A673 (cell line): ENCODE measurements at regions not wholly inside any gene's neighbourhood (a gene's known extent, or its start where the extent isn't known, plus 50 kb on each side); places are given as distances from the start of the nearest gene placed in this dataset.

ENCODE experiments used
- BruUV-seq: library from RNA; stranded (reverse); fragments of 400-500 nt; replicated peaks from 2 replicates; lab custom pipeline; 2021; lab: Mats Ljungman, UMichigan
- CTCF ChIA-PET: fragments of 300-600 bp; sonication (Branson Sonifier 250); formaldehyde crosslinking; loops from one replicate; lab custom pipeline; 2022; ENCODE audit warnings: antibody characterized with exemption; lab: Charles Lee
- POLR2A ChIA-PET: fragments of 300-600 bp; sonication (Branson Sonifier 250); formaldehyde crosslinking; loops from one replicate; lab custom pipeline; 2022; ENCODE audit warnings: antibody characterized with exemption; ENCODE audit not compliant: low non-redundant PET; lab: Charles Lee
- DNase-seq: peaks from one replicate; pipeline ENCODE4 v3.0.0-alpha.2; 2015; ENCODE audit warnings: low spot score
- H3K27ac ChIP-seq: fragments of 200-600 bp; sonication (generic); 2 replicates; pipeline ENCODE4 v1.5.1; 2016; ENCODE audit warnings: mixed run types, low read depth, mild to moderate bottlenecking, mixed read lengths, antibody characterized with exemption, low read length; ENCODE audit not compliant: poor library complexity, severe bottlenecking
- H3K27me3 ChIP-seq: fragments of 200-600 bp; sonication (generic); replicated peaks from 2 replicates; pipeline ENCODE4 v1.6.1; 2017; ENCODE audit warnings: mixed run types, low read depth, mild to moderate bottlenecking, mixed read lengths, antibody characterized with exemption, low read length; ENCODE audit not compliant: insufficient read depth, poor library complexity
- H3K36me3 ChIP-seq: fragments of 200-600 bp; sonication (generic); 2 replicates; pipeline ENCODE4 v1.6.1; 2016; ENCODE audit warnings: mixed run types, mild to moderate bottlenecking, mixed read lengths, antibody characterized with exemption, low read length; ENCODE audit not compliant: insufficient read depth, poor library complexity, severe bottlenecking
- H3K4me1 ChIP-seq: fragments of 200-600 bp; sonication (generic); 2 replicates; pipeline ENCODE4 v1.6.1; 2017; ENCODE audit warnings: mixed run types, mild to moderate bottlenecking, mixed read lengths, antibody characterized with exemption, low read length; ENCODE audit not compliant: insufficient read depth, poor library complexity, severe bottlenecking
- H3K4me3 ChIP-seq: fragments of 200-600 bp; sonication (generic); 2 replicates; pipeline ENCODE4 v1.5.1; 2016; ENCODE audit warnings: low read depth, mixed run types, mild to moderate bottlenecking, mixed read lengths, low read length; ENCODE audit not compliant: poor library complexity, severe bottlenecking
- H3K9me3 ChIP-seq: fragments of 200-600 bp; sonication (generic); 2 replicates; pipeline ENCODE4 v1.6.1; 2016; ENCODE audit warnings: mixed run types, low read depth, mild to moderate bottlenecking, mixed read lengths, antibody characterized with exemption, low read length; ENCODE audit not compliant: poor library complexity, severe bottlenecking
- EZH2 ChIP-seq: fragments of 200-600 bp; sonication (generic); IDR thresholded peaks from 2 replicates; pipeline ENCODE4 v1.6.1; 2017; ENCODE audit warnings: borderline replicate concordance, low read depth, mild to moderate bottlenecking, mixed read lengths, antibody characterized with exemption, low read length; ENCODE audit not compliant: poor library complexity, severe bottlenecking
- intact Hi-C: fragments of 100-400 bp; cut with micrococcal nuclease; formaldehyde crosslinking; loops from one replicate; pipeline ENCODE4 v1.10.0; 2022; ENCODE audit not compliant: unreplicated experiment
- TF ChIP-seq, protein P1 (sequence below): fragments of 300-800, 200-600 bp; sonication (generic); conservative IDR thresholded peaks from 2 replicates; pipeline ENCODE4 v1.5.1; 2017; ENCODE audit warnings: low read depth, mild to moderate bottlenecking, antibody characterized with exemption, low read length, moderate library complexity, mixed read lengths

DNA sequence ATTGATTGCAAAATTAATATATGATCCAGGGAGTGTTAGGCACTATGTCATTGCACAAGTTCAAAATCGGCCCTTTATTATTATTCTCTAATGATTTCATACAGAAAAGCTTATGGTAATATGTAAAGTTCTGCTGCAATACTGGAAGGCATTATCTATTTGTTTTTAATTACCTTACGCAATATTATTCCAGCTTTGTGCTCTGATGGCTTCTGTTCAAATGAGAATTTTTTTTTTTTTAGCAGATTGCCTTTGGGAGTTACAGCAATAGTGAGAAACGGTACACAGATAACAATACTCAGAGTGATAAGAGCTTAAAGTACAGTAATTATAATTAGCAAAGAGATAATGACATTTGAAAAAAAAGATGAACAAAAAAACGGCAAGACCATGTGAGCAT lies 602.2 kb upstream of the ALCAM start:
- Histone ChIP-seq H3K36me3 (no peaks in the 10 kb centered on the region), H3K9me3 (no peaks in the 10 kb centered on the region), H3K4me3 (no peak overlapping the region), H3K27me3 (no peaks in the 10 kb centered on the region), H3K27ac (no peak overlapping the region), H3K4me1 (peaks cover 28% of the 10 kb centered on the region)
- ChIA-PET CTCF (no interaction called here), POLR2A (no interaction called here)
- BruUV-seq = no TSS peak
- TF ChIP-seq EZH2 = no peak
- TF ChIP-seq, protein P1, sequence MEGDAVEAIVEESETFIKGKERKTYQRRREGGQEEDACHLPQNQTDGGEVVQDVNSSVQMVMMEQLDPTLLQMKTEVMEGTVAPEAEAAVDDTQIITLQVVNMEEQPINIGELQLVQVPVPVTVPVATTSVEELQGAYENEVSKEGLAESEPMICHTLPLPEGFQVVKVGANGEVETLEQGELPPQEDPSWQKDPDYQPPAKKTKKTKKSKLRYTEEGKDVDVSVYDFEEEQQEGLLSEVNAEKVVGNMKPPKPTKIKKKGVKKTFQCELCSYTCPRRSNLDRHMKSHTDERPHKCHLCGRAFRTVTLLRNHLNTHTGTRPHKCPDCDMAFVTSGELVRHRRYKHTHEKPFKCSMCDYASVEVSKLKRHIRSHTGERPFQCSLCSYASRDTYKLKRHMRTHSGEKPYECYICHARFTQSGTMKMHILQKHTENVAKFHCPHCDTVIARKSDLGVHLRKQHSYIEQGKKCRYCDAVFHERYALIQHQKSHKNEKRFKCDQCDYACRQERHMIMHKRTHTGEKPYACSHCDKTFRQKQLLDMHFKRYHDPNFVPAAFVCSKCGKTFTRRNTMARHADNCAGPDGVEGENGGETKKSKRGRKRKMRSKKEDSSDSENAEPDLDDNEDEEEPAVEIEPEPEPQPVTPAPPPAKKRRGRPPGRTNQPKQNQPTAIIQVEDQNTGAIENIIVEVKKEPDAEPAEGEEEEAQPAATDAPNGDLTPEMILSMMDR = no peak
- intact Hi-C loops = no loop called here
- DNase-seq = no peak

DNA sequence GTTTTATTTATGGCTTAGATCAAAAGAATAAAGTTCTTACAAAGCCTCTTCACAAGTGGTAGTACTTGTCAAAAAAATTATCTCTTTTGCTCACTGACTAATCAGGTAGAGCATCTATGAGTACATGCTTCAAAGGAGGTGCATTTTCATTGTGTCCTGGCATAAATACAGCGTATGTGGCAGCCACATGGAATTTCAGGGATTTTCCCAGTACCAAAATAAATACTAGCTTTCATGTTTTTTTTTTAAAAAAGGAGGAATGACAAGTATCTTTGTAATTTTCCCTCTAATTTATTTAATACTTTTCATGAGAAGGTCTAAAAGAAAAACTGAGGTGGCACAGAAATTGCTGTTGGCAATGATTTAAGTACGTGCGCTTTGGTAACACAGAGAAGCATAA lies 597.8 kb upstream of the ALCAM start:
- no peaks in the 10 kb centered on the region for H3K36me3 ChIP-seq
- ChIA-PET CTCF (no interaction called here), POLR2A (no interaction called here)
- H3K4me1 ChIP-seq = peaks cover 12% of the 10 kb centered on the region
- H3K27ac ChIP-seq = no peak overlapping the region
- no TSS peak for BruUV-seq
- no peak for TF ChIP-seq EZH2
- TF ChIP-seq, protein P1 = no peak
- no peak for DNase-seq
- intact Hi-C loops = no loop called here
- H3K4me3 ChIP-seq = no peak overlapping the region
- H3K27me3 ChIP-seq = no peaks in the 10 kb centered on the region
- H3K9me3 ChIP-seq = no peaks in the 10 kb centered on the region

DNA sequence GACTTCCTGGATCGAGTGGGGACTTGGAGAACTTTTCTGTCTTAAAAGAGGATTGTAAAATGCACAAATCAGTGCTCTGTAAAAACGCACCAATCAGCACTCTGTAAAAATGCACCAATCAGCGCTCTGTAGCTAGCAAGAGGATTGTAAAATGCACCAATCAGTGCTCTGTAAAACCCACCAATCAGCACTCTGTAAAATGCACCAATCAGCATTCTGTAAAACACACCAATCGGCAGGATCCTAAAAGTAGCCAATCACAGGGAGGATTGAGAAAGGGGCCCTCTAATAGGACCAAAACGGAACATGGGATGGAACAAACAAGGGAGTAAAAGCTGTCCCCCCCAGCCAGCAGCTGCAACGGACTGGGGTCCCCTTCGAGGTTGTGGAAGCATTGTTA lies 587.4 kb upstream of the ALCAM start:
- Histone ChIP-seq H3K4me1 (no peaks in the 10 kb centered on the region), H3K27me3 (no peaks in the 10 kb centered on the region), H3K4me3 (no peak overlapping the region), H3K36me3 (no peaks in the 10 kb centered on the region), H3K9me3 (no peaks in the 10 kb centered on the region), H3K27ac (no peak overlapping the region)
- DNase-seq = no peak
- POLR2A ChIA-PET = no interaction called here
- no peak for TF ChIP-seq EZH2
- TF ChIP-seq, protein P1 = no peak
- intact Hi-C loops = no loop called here
- no TSS peak for BruUV-seq
- CTCF ChIA-PET = no interaction called here
